Colonic mucosa (tissue), 4 donors: ENCODE measurements at regions not wholly inside any gene's neighbourhood (a gene's known extent, or its start where the extent isn't known, plus 50 kb on each side); places are given as distances from the start of the nearest gene placed in this dataset.

Experiments
- DNase-seq: peaks from one replicate; pipeline ENCODE4 v3.0.0-alpha.2; 2020
- H3K27ac ChIP-seq: fragments of 200-600 bp; one replicate; pipeline ENCODE4 v1.8.0; 2021
- H3K27me3 ChIP-seq: fragments of 200-600 bp; one replicate; pipeline ENCODE4 v1.8.0; 2021
- H3K36me3 ChIP-seq: fragments of 200-600 bp; one replicate; pipeline ENCODE4 v1.8.0; 2021
- H3K4me1 ChIP-seq: fragments of 200-600 bp; one replicate; pipeline ENCODE4 v1.8.0; 2021; ENCODE audit warnings: mild to moderate bottlenecking
- H3K4me3 ChIP-seq: fragments of 200-600 bp; one replicate; pipeline ENCODE4 v1.8.0; 2021
- H3K9ac ChIP-seq, 2 donors: one replicate each; pipeline ENCODE4 v1.7.0; 2013; ENCODE audit warnings: control low read depth in 2 of 2, low read depth in 2 of 2, low read length in 2 of 2
- H3K9me3 ChIP-seq: fragments of 200-600 bp; one replicate; pipeline ENCODE4 v1.8.0; 2021
- intact Hi-C: fragments of 100-400 bp; cut with DNase I; formaldehyde crosslinking; loops from one replicate; pipeline ENCODE4 v1.14.1; 2022
- TF ChIP-seq, protein P1 (sequence below): fragments of 200-600 bp; IDR thresholded peaks from one replicate; pipeline ENCODE4 v1.8.0; 2022; ENCODE audit warnings: antibody characterized with exemption, mild to moderate bottlenecking
- donor health status: healthy.
- donor health status: DM: no; HTN: no; CAD: no.
- donor health status: DM: no; HTN: no; CAD: no.

DNA sequence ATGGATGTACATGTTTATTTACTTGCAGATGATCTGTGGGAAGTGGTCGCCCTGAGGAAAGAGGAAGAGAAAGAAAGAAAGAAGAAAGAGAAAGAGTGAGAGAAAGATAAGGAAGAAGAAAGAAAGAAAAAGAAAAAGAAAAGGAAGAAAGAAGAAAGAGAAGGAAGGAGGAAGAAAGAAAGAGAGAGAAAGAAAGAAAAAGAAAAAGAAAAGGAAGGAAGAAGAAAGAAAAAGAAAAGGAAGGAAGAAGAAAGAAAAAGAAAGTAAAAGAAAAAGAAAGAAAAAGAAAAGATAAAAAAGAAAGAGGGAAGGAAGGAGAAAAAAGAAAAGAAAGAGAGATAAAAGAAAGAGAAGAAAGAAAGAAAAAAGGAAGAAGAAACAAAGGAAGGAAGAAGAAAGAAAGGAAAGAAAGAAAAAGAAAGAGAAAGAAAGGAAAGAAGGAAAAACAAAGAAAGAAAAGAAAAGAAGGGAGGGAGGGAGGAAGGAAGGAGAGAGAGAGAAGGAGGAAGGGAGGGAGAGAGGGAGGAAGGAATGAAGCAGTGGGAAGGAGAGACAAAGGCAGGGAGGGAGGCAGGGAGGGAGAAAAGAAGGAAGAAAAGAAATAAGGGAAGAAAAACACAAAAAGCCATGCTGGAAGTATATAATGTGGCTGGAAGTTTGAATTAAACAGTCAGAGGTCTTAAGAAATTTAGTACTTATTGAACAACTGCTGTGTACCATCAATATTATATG, 976.6 kb downstream of the FAM181B start:
- intact Hi-C loops = no loop called here
- H3K9me3 ChIP-seq = no peaks in the 10 kb centered on the region
- H3K27ac ChIP-seq = no peak overlapping the region
- TF ChIP-seq, protein P1, sequence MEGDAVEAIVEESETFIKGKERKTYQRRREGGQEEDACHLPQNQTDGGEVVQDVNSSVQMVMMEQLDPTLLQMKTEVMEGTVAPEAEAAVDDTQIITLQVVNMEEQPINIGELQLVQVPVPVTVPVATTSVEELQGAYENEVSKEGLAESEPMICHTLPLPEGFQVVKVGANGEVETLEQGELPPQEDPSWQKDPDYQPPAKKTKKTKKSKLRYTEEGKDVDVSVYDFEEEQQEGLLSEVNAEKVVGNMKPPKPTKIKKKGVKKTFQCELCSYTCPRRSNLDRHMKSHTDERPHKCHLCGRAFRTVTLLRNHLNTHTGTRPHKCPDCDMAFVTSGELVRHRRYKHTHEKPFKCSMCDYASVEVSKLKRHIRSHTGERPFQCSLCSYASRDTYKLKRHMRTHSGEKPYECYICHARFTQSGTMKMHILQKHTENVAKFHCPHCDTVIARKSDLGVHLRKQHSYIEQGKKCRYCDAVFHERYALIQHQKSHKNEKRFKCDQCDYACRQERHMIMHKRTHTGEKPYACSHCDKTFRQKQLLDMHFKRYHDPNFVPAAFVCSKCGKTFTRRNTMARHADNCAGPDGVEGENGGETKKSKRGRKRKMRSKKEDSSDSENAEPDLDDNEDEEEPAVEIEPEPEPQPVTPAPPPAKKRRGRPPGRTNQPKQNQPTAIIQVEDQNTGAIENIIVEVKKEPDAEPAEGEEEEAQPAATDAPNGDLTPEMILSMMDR = no peak
- H3K36me3 ChIP-seq = no peaks in the 10 kb centered on the region
- DNase-seq = no peak
- no peak overlapping the region for H3K4me3 ChIP-seq
- no peaks in the 10 kb centered on the region for H3K27me3 ChIP-seq
- no peak overlapping the region for H3K9ac ChIP-seq
- H3K4me1 ChIP-seq = no peaks in the 10 kb centered on the region

DNA sequence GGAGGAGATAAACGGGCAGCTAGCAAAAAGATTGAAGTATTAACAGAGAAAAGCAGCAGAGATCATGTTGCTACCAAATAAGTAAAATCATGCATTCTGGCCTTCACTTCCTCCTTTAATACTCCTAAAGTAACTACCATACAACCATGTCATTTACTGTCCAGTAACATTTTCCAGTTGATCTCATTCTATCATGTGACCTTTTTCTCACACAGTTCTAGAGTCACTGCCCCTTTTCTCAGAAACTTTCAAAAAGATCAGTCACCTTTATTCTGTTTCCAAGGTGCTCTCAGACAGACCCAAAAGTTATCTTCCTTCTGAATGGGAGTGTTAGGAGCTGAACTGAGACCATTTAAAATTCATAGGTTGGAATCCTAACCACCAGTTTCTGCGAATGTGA, 984.4 kb downstream of the FAM181B start:
- Histone ChIP-seq H3K9me3 (no peaks in the 10 kb centered on the region), H3K9ac (no peak overlapping the region), H3K36me3 (no peaks in the 10 kb centered on the region), H3K27ac (no peak overlapping the region), H3K4me1 (no peaks in the 10 kb centered on the region), H3K4me3 (no peak overlapping the region), H3K27me3 (no peaks in the 10 kb centered on the region)
- DNase-seq = no peak
- intact Hi-C loops = no loop called here
- TF ChIP-seq, protein P1 = no peak

DNA sequence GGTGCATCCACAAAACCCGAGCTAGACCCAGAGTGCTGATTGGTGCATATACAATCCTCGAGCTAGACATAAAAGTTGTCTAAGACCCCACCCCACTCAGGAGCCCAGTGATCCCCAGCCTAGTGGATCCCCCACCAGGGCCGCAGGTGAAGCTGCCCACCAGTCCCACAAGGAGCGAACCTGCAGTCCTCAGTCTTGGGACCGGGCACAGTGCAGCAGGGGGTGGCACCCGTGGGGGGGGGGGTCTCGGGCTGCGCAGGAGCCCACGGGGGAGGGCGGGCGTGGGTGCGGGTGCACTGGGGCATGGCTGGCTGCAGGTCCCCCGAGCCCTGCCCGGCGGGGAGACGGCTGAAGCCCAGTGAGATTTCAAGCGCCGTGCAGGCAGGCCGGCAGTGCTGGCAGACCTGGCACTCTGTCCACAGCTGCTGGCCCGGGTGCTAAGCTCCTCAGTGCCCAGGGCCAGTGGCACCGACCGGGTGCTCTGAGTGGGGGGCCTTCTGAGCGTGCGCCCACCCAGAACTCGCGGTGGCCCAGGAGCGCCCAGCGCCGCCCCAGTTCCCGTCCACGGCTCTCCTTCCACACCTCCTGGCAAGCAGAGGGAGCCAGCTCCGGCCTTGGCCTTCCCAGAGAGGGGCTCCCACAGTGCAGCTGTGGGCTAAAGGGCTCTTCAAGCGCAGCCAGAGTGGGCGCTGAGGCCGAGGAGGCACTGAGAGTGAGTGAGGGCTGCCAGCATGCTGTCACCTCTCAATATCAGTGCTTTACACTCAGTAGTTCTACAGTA, 989.1 kb downstream of the FAM181B start:
- intact Hi-C loops = no loop called here
- Histone ChIP-seq H3K4me3 (no peak overlapping the region), H3K4me1 (no peaks in the 10 kb centered on the region), H3K27ac (no peak overlapping the region), H3K27me3 (no peaks in the 10 kb centered on the region), H3K9ac (no peak overlapping the region), H3K9me3 (no peaks in the 10 kb centered on the region), H3K36me3 (no peaks in the 10 kb centered on the region)
- TF ChIP-seq, protein P1 = no peak
- no peak for DNase-seq

DNA sequence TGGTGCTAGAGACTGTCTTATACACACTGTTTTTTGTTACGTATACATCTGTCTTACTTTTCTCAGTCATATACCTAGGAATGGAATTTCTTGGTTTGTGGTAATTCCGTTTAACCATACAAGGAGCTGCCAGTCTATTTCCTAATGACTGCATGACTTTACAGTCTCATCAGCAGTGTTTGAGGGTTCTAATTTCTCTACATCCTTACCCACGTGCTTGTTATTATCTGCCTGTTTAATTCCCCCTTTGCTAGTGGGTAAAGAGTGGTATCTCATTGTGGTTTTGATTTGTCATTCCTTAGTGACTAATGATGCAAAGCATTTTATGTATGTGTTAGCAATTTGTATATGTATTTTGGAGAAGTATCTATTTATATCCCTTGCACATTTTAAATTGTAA, 1008.0 kb downstream of the FAM181B start:
- no peaks in the 10 kb centered on the region for H3K9me3 ChIP-seq
- intact Hi-C loops = no loop called here
- DNase-seq = no peak

DNA sequence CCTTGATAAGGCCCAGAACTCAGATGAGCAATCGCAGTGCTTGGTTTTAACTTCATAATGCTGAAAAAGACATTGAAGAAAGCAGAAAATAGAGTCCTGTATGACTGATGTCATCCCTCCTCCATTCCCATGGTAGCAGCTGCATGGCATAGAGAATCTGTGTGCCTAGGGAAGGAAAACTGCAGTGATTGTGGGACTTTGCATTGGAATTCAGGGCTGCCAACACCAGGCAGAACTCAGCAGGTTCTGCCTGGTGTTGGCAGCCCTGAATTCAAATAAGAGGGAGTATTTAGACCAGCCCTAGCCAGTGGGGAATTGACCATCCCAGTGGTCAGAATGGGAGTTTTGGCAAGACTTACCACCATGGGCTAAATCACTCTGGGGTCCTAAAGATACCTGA, 1016.0 kb downstream of the FAM181B start:
- Histone ChIP-seq H3K27me3 (no peaks in the 10 kb centered on the region), H3K4me1 (no peaks in the 10 kb centered on the region), H3K36me3 (no peaks in the 10 kb centered on the region), H3K4me3 (no peak overlapping the region), H3K27ac (no peak overlapping the region), H3K9me3 (no peaks in the 10 kb centered on the region), H3K9ac (no peak overlapping the region)
- no peak for DNase-seq
- TF ChIP-seq, protein P1 = no peak
- intact Hi-C loops = no loop called here

More for the DNA sequence above, 1008.0 kb downstream of the FAM181B start:
- Histone ChIP-seq H3K27me3 (no peaks in the 10 kb centered on the region), H3K36me3 (no peaks in the 10 kb centered on the region), H3K4me3 (no peak overlapping the region), H3K27ac (no peak overlapping the region), H3K4me1 (no peaks in the 10 kb centered on the region), H3K9ac (no peak overlapping the region)
- TF ChIP-seq, protein P1 = no peak
